IMR-90 (cell line): ENCODE measurements at regions not wholly inside any gene's neighbourhood (a gene's known extent, or its start where the extent isn't known, plus 50 kb on each side); places are given as distances from the start of the nearest gene placed in this dataset.

Experiments
- ATAC-seq: fragments of 200-7000 bp; cut with Tn5 transposase; 2 replicates; pipeline ENCODE4 v1.9.1; 2020; ENCODE audit warnings: low read depth, mild to moderate bottlenecking, moderate library complexity
- BruUV-seq: library from RNA; stranded (reverse); fragments of 400-500 nt; replicated peaks from 2 replicates; lab custom pipeline; 2021; lab: Mats Ljungman, UMichigan
- CTCF ChIA-PET: fragments of 300-600 bp; formaldehyde crosslinking; extraction: SDS; loops from one replicate; lab custom pipeline; 2021; ENCODE audit warnings: antibody characterized with exemption; lab: Yijun Ruan, JAX
- POLR2A ChIA-PET: fragments of 300-600 bp; sonication (Branson Sonifier 250); formaldehyde crosslinking; loops from one replicate; lab custom pipeline; 2022; ENCODE audit warnings: antibody characterized with exemption; ENCODE audit not compliant: unreplicated experiment; lab: Charles Lee
- DNase-seq: peaks from one replicate; pipeline ENCODE4 v3.0.0; 2013
- H2AFZ ChIP-seq: replicated peaks from 2 replicates; pipeline ENCODE3; 2013; ENCODE audit warnings: low read length, mild to moderate bottlenecking; ENCODE audit not compliant: poor library complexity
- H2AK5ac ChIP-seq: 2 replicates; pipeline ENCODE4 v1.6.1; 2013; ENCODE audit warnings: low read depth, low read length, inconsistent platforms
- H2AK9ac ChIP-seq: replicated peaks from 2 replicates; pipeline ENCODE3; 2013; ENCODE audit warnings: mild to moderate bottlenecking, low read depth, low read length, moderate library complexity; ENCODE audit not compliant: poor library complexity
- H2BK120ac ChIP-seq: 2 replicates; pipeline ENCODE4 v1.6.1; 2013; ENCODE audit warnings: low read depth, low read length, inconsistent platforms
- H2BK15ac ChIP-seq: 3 replicates; pipeline ENCODE4 v1.6.1; 2013; ENCODE audit warnings: low read depth, low read length, inconsistent platforms
- H2BK20ac ChIP-seq: 2 replicates; pipeline ENCODE4 v1.6.1; 2013; ENCODE audit warnings: low read depth, mild to moderate bottlenecking, inconsistent platforms, low read length, moderate library complexity
- H2BK5ac ChIP-seq: 2 replicates; pipeline ENCODE4 v1.6.1; 2013; ENCODE audit warnings: mild to moderate bottlenecking, low read depth, low read length, inconsistent platforms; ENCODE audit not compliant: poor library complexity, severe bottlenecking
- H3K14ac ChIP-seq: replicated peaks from 2 replicates; pipeline ENCODE4 v1.6.1; 2013; ENCODE audit warnings: low read depth, low read length, inconsistent platforms
- H3K18ac ChIP-seq: 2 replicates; pipeline ENCODE4 v1.6.1; 2013; ENCODE audit warnings: low read depth, low read length, control low read depth
- H3K23ac ChIP-seq: 2 replicates; pipeline ENCODE4 v1.6.1; 2013; ENCODE audit warnings: low read depth, low read length, inconsistent platforms
- H3K27ac ChIP-seq: 2 replicates; pipeline ENCODE4 v1.5.1; 2013; ENCODE audit warnings: mild to moderate bottlenecking, control low read depth, low read length; ENCODE audit not compliant: insufficient read depth
- H3K27me3 ChIP-seq: 2 replicates; pipeline ENCODE4 v1.6.1; 2013; ENCODE audit warnings: low read length; ENCODE audit not compliant: control insufficient read depth, insufficient read depth
- H3K36me3 ChIP-seq: 2 replicates; pipeline ENCODE4 v1.6.1; 2013; ENCODE audit warnings: low read length, mixed read lengths; ENCODE audit not compliant: control insufficient read depth, insufficient read depth
- H3K4ac ChIP-seq: 2 replicates; pipeline ENCODE4 v1.6.1; 2013; ENCODE audit warnings: low read depth, low read length, inconsistent platforms
- H3K4me1 ChIP-seq: 2 replicates; pipeline ENCODE4 v1.6.1; 2013; ENCODE audit warnings: low read length, mixed read lengths; ENCODE audit not compliant: control insufficient read depth, insufficient read depth
- H3K4me2 ChIP-seq: 2 replicates; pipeline ENCODE4 v1.6.1; 2013; ENCODE audit warnings: low read depth, mild to moderate bottlenecking, control low read depth, low read length, moderate library complexity
- H3K4me3 ChIP-seq: 2 replicates; pipeline ENCODE4 v1.5.1; 2013; ENCODE audit warnings: low read depth, mild to moderate bottlenecking, control low read depth, low read length, moderate library complexity; ENCODE audit not compliant: insufficient read depth
- H3K56ac ChIP-seq: 2 replicates; pipeline ENCODE4 v1.6.1; 2013; ENCODE audit warnings: low read length, inconsistent platforms; ENCODE audit not compliant: insufficient read depth; ENCODE audit errors: extremely low read depth
- H3K79me1 ChIP-seq, 2 experiments: 2 replicates each; pipeline ENCODE4 v1.6.1; 2013; ENCODE audit warnings: low read length in 2 of 2, inconsistent platforms in 1 of 2, low read depth in 1 of 2
- H3K9ac ChIP-seq: 2 replicates; pipeline ENCODE4 v1.6.1; 2013; ENCODE audit warnings: low read depth, low read length, control low read depth
- H3K9me1 ChIP-seq: 2 replicates; pipeline ENCODE4 v1.6.1; 2013; ENCODE audit warnings: low read length, inconsistent platforms; ENCODE audit not compliant: insufficient read depth
- H3K9me3 ChIP-seq: 2 replicates; pipeline ENCODE4 v1.6.1; 2013; ENCODE audit warnings: low read length; ENCODE audit not compliant: control insufficient read depth, insufficient read depth
- H4K20me1 ChIP-seq: 2 replicates; pipeline ENCODE4 v1.6.1; 2013; ENCODE audit warnings: low read length, inconsistent platforms; ENCODE audit not compliant: insufficient read depth
- H4K5ac ChIP-seq: 2 replicates; pipeline ENCODE4 v1.6.1; 2013; ENCODE audit warnings: mild to moderate bottlenecking, low read depth, low read length, control low read depth
- H4K8ac ChIP-seq, 2 experiments: 2 replicates each; pipeline ENCODE4 v1.6.1; 2013; ENCODE audit warnings: low read depth in 2 of 2, low read length in 2 of 2, control low read depth in 1 of 2, inconsistent platforms in 1 of 2
- H4K91ac ChIP-seq: 2 replicates; pipeline ENCODE4 v1.6.1; 2013; ENCODE audit warnings: low read depth, low read length, inconsistent platforms; ENCODE audit not compliant: insufficient read depth
- BHLHE40 ChIP-seq: fragments of 150-350 bp; IDR thresholded peaks from 2 replicates; pipeline ENCODE4 v1.6.1; 2016; ENCODE audit warnings: mild to moderate bottlenecking, low read depth, low read length
- CEBPB ChIP-seq: IDR thresholded peaks from 2 replicates; pipeline ENCODE4 v1.6.1; 2012; ENCODE audit warnings: low read depth, low read length, improper control_type of control experiment
- CHD1 ChIP-seq: IDR thresholded peaks from 2 replicates; pipeline ENCODE4 v1.6.1; 2012; ENCODE audit warnings: low read depth, low read length, improper control_type of control experiment
- FOS ChIP-seq: fragments of 150-350 bp; IDR thresholded peaks from 2 replicates; pipeline ENCODE4 v1.6.1; 2016; ENCODE audit warnings: low read depth, low read length
- MAFK ChIP-seq: IDR thresholded peaks from 2 replicates; pipeline ENCODE4 v1.6.1; 2012; ENCODE audit warnings: low read depth, low read length, improper control_type of control experiment
- MAZ ChIP-seq: IDR thresholded peaks from 2 replicates; pipeline ENCODE4 v1.6.1; 2012; ENCODE audit warnings: low read depth, mild to moderate bottlenecking, low read length, improper control_type of control experiment, moderate library complexity, borderline replicate concordance
- MXI1 ChIP-seq: IDR thresholded peaks from 2 replicates; pipeline ENCODE4 v1.6.1; 2012; ENCODE audit warnings: low read depth, mild to moderate bottlenecking, low read length, moderate library complexity, borderline replicate concordance
- NFE2L2 ChIP-seq: fragments of 150-350 bp; IDR thresholded peaks from 2 replicates; pipeline ENCODE4 v1.6.1; 2016; ENCODE audit warnings: low read depth, mild to moderate bottlenecking, low read length
- POLR2A ChIP-seq: IDR thresholded peaks from 2 replicates; pipeline ENCODE4 v1.6.1; 2012; ENCODE audit warnings: mild to moderate bottlenecking, low read depth, low read length
- RAD21 ChIP-seq: IDR thresholded peaks from 2 replicates; pipeline ENCODE4 v1.6.1; 2012; ENCODE audit warnings: low read length, improper control_type of control experiment
- RFX5 ChIP-seq: IDR thresholded peaks from 2 replicates; pipeline ENCODE4 v1.8.0; 2012; ENCODE audit warnings: low read depth, mild to moderate bottlenecking, low read length, moderate library complexity
- SMC3 ChIP-seq: fragments of 150-350 bp; IDR thresholded peaks from 2 replicates; pipeline ENCODE4 v1.6.1; 2016; ENCODE audit warnings: low read depth, mild to moderate bottlenecking, antibody characterized with exemption, low read length, moderate library complexity
- WGBS, 2 experiments: methylation state at CpG; one replicate each; pipeline versions ENCODE4 v1.1.5 to v1.1.7; 2013; ENCODE audit warnings: missing lambda C conversion rate in 2 of 2; ENCODE audit not compliant: insufficient read length in 1 of 2; ENCODE audit errors: extremely low coverage in 2 of 2; 5-methylcytosine and 5-hydroxymethylcytosine counted together
- dilution Hi-C: fragments of 300-500 bp; cut with HindIII; formaldehyde crosslinking; loops from one replicate; pipeline ENCODE4 v1.14.3; 2018; ENCODE audit warnings: low sequenced_read_pairs; ENCODE audit not compliant: unreplicated experiment
- in situ Hi-C: fragments of 300-500 bp; cut with MboI; formaldehyde crosslinking; loops from 3 replicates; pipeline ENCODE4 v1.14.3; 2019; ENCODE audit warnings: low sequenced_read_pairs, inconsistent platforms, mixed read lengths
- intact Hi-C: fragments of 100-400 bp; cut with micrococcal nuclease; formaldehyde crosslinking; loops from 2 replicates; pipeline ENCODE4 v1.10.0; 2022
- TF ChIP-seq, protein P1 (sequence below): fragments of 150-350 bp; IDR thresholded peaks from 2 replicates; pipeline ENCODE4 v1.6.1; 2017; ENCODE audit warnings: mild to moderate bottlenecking, antibody characterized with exemption, low read length, low read depth
- TF ChIP-seq, protein P2 (sequence below): conservative IDR thresholded peaks from 2 replicates; pipeline ENCODE4 v1.5.1; 2012; ENCODE audit warnings: mild to moderate bottlenecking, low read depth, low read length, improper control_type of control experiment
- TF ChIP-seq, protein P3 (sequence below): fragments of 150-350 bp; IDR thresholded peaks from 2 replicates; pipeline ENCODE4 v1.6.1; 2016; ENCODE audit warnings: low read depth, mild to moderate bottlenecking, low read length, moderate library complexity, borderline replicate concordance

DNA sequence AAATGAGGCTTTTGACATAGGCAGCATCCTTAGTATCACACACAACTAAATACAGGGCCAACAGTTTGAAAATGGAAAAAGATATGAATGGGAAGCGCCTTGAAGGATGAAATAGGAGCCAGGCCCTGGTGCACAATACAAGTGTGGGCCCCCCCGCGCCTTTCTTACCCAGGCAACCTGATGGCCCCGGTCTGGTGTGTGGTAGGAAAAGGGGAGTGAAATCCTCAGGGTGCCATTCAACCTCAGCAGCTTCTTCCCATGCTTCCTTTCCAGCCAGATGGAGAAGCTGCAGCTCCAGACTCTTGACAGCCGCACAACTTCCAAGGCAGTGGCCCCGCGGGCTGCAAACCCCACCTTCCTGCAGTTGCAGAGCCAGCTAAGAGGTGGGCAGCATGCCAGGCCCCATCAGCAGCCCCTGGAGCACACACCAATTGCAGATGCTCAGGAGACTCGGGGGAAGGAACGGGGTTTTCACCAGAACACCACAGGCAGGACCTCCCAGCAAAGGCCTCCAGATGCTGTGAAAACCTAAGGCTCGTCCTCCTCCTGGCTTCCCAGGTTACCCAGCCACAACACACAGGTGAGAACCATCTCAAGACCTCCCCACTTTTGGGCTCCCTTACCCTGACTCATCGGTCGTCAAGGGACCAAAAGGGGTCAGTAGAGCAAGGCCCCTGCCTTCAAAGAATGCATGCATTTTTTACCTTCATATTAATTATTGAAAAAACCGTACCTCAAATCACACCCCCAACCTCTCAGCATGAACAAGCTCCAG, 101.6 kb downstream of the CPN2 start:
- Histone ChIP-seq H3K9ac (no peak overlapping the region), H2BK5ac (no peak overlapping the region), H2BK20ac (no peak overlapping the region), H2AK9ac (no peak overlapping the region), H3K9me1 (no peaks in the 10 kb centered on the region), H3K36me3 (no peaks in the 10 kb centered on the region), H4K8ac (no peak overlapping the region), H3K4me1 (peaks cover 3% of the 10 kb centered on the region; the same call in 1 of the 2 replicates), H4K5ac (no peak overlapping the region), H3K9me3 (no peaks in the 10 kb centered on the region), H4K20me1 (no peaks in the 10 kb centered on the region), H4K91ac (no peak overlapping the region), H3K4me2 (no peak overlapping the region), H2AK5ac (no peak overlapping the region), H3K4ac (no peak overlapping the region), H3K18ac (no peak overlapping the region), H2AFZ (no peak overlapping the region), H3K27ac (no peak overlapping the region), H3K14ac (no peak overlapping the region), H3K23ac (no peak overlapping the region), H3K27me3 (peaks cover 65% of the 10 kb centered on the region), H3K79me1 (no peaks in the 10 kb centered on the region), H3K4me3 (no peak overlapping the region), H2BK120ac (no peak overlapping the region), H3K56ac (no peak overlapping the region), H2BK15ac (no peak overlapping the region)
- ATAC-seq (no peak), DNase-seq (no peak)
- intact Hi-C loops (no loop called here), in situ Hi-C loops (no loop called here), dilution Hi-C loops (no loop called here)
- no TSS peak for BruUV-seq
- 15% methylated on average over 5 of the region's 13 CpGs; no CpG with 5 or more reads in 1 of the 2 experiments for WGBS, 2 experiments
- ChIA-PET POLR2A (no interaction called here), CTCF (interaction anchor here (0.6 kb wide), 1 partner anchor 47 kb away, joined by 7 read pairs; no protein-coding TSS in a partner anchor)
- TF ChIP-seq MXI1, result no peak
- no peak for TF ChIP-seq FOS
- TF ChIP-seq RAD21, result no peak
- TF ChIP-seq BHLHE40, result no peak
- TF ChIP-seq, protein P1, sequence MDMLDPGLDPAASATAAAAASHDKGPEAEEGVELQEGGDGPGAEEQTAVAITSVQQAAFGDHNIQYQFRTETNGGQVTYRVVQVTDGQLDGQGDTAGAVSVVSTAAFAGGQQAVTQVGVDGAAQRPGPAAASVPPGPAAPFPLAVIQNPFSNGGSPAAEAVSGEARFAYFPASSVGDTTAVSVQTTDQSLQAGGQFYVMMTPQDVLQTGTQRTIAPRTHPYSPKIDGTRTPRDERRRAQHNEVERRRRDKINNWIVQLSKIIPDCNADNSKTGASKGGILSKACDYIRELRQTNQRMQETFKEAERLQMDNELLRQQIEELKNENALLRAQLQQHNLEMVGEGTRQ, result no peak
- TF ChIP-seq CEBPB, result no peak
- no peak for TF ChIP-seq POLR2A
- no peak for TF ChIP-seq NFE2L2
- no peak for TF ChIP-seq CHD1
- no peak for TF ChIP-seq RFX5
- no peak for TF ChIP-seq SMC3
- TF ChIP-seq MAFK, result no peak
- no peak for TF ChIP-seq MAZ
- TF ChIP-seq, protein P2, sequence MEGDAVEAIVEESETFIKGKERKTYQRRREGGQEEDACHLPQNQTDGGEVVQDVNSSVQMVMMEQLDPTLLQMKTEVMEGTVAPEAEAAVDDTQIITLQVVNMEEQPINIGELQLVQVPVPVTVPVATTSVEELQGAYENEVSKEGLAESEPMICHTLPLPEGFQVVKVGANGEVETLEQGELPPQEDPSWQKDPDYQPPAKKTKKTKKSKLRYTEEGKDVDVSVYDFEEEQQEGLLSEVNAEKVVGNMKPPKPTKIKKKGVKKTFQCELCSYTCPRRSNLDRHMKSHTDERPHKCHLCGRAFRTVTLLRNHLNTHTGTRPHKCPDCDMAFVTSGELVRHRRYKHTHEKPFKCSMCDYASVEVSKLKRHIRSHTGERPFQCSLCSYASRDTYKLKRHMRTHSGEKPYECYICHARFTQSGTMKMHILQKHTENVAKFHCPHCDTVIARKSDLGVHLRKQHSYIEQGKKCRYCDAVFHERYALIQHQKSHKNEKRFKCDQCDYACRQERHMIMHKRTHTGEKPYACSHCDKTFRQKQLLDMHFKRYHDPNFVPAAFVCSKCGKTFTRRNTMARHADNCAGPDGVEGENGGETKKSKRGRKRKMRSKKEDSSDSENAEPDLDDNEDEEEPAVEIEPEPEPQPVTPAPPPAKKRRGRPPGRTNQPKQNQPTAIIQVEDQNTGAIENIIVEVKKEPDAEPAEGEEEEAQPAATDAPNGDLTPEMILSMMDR, result no peak
- TF ChIP-seq, protein P3, sequence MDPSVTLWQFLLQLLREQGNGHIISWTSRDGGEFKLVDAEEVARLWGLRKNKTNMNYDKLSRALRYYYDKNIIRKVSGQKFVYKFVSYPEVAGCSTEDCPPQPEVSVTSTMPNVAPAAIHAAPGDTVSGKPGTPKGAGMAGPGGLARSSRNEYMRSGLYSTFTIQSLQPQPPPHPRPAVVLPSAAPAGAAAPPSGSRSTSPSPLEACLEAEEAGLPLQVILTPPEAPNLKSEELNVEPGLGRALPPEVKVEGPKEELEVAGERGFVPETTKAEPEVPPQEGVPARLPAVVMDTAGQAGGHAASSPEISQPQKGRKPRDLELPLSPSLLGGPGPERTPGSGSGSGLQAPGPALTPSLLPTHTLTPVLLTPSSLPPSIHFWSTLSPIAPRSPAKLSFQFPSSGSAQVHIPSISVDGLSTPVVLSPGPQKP, result no peak
